ENCODE measurements at regions not wholly inside any gene's neighbourhood (a gene's known extent, or its start where the extent isn't known, plus 50 kb on each side); places are given as distances from the start of the nearest gene placed in this dataset.

DNA sequence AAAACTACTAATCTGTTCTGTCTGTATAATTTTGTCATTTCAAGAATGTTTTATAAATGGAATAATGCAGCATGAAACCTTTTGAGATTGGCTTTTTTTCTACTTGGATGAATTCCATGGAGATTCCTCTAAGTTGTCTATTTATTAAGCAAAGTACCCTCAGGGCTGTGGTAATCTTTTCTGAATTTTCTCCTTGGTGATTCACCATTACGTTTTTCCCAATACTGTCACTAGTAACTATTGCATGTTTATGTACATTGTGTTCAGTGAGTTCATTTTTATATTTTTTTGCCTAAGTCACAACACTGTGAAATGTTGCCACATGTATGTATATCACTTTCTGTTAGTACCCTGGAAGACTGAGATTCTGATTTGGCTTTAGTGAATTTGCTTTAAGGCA is 177.0 kb upstream of the GRIN3A start:
- TF ChIP-seq, protein P1, sequence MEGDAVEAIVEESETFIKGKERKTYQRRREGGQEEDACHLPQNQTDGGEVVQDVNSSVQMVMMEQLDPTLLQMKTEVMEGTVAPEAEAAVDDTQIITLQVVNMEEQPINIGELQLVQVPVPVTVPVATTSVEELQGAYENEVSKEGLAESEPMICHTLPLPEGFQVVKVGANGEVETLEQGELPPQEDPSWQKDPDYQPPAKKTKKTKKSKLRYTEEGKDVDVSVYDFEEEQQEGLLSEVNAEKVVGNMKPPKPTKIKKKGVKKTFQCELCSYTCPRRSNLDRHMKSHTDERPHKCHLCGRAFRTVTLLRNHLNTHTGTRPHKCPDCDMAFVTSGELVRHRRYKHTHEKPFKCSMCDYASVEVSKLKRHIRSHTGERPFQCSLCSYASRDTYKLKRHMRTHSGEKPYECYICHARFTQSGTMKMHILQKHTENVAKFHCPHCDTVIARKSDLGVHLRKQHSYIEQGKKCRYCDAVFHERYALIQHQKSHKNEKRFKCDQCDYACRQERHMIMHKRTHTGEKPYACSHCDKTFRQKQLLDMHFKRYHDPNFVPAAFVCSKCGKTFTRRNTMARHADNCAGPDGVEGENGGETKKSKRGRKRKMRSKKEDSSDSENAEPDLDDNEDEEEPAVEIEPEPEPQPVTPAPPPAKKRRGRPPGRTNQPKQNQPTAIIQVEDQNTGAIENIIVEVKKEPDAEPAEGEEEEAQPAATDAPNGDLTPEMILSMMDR (conservative IDR thresholded peaks at IDR 0.05 in 1 of 2, IDR thresholded peaks at IDR 0.05 in 1 of 2; ENCODE audit: low read depth in 1 of 2, low read length in 2 of 2), result no peak
- no peak for TF ChIP-seq EZH2 (IDR thresholded peaks at IDR 0.05; ENCODE audit: low read length, missing control alignments)

Measured in fibroblast of lung (primary cell).